ENCODE measurements at regions not wholly inside any gene's neighbourhood (a gene's known extent, or its start where the extent isn't known, plus 50 kb on each side); places are given as distances from the start of the nearest gene placed in this dataset.
"Not testable (repeated sequence)": the region's sequence is repeated elsewhere in the genome, so short reads cannot be mapped to it uniquely, and the experiment has no call there.

- Mint-ChIP-seq H3K27me3 (no peaks in the 10 kb centered on the region), H3K4me3 (no peak overlapping the region), H3K27ac (no peak overlapping the region), H3K4me1 (ENCODE audit: unreplicated experiment) (no peaks in the 10 kb centered on the region), H3K36me3 (no peaks in the 10 kb centered on the region), H3K9me3 (peaks cover 13% of the 10 kb centered on the region)
- no peak for DNase-seq (ENCODE audit: extremely low spot score, unreplicated experiment)
- no peak for TF ChIP-seq CTCF (conservative IDR thresholded peaks at IDR 0.05)
These were observed 333.5 kb upstream of the NUPR2 start for GRCh38 chr7:56449762-56450161.

GRCh38 chr7:56447864-56448693 is 331.9 kb upstream of the NUPR2 start:
- Mint-ChIP-seq H3K4me3 (no peak overlapping the region), H3K36me3 (peaks cover 3% of the 10 kb centered on the region), H3K27ac (no peak overlapping the region), H3K27me3 (no peaks in the 10 kb centered on the region), H3K9me3 (peaks cover 17% of the 10 kb centered on the region), H3K4me1 (ENCODE audit: unreplicated experiment) (no peaks in the 10 kb centered on the region)
- TF ChIP-seq CTCF (conservative IDR thresholded peaks at IDR 0.05): no peak
- no peak for DNase-seq (ENCODE audit: extremely low spot score, unreplicated experiment)

GRCh38 chr7:56420528-56420927 is 304.3 kb upstream of the NUPR2 start:
- not testable (repeated sequence) for DNase-seq (ENCODE audit: extremely low spot score, unreplicated experiment); H3K9me3 Mint-ChIP-seq

GRCh38 chr7:56375173-56375572 is 259.0 kb upstream of the NUPR2 start:
- Mint-ChIP-seq H3K36me3 (no peaks in the 10 kb centered on the region), H3K9me3 (no peaks in the 10 kb centered on the region), H3K27me3 (no peaks in the 10 kb centered on the region), H3K4me1 (ENCODE audit: unreplicated experiment) (no peaks in the 10 kb centered on the region), H3K4me3 (no peak overlapping the region), H3K27ac (no peak overlapping the region)
- no peak for DNase-seq (ENCODE audit: extremely low spot score, unreplicated experiment)
- TF ChIP-seq CTCF (conservative IDR thresholded peaks at IDR 0.05): no peak

More at GRCh38 chr7:56420528-56420927, 304.3 kb upstream of the NUPR2 start:
- H3K4me3 Mint-ChIP-seq; H3K4me1 Mint-ChIP-seq (ENCODE audit: unreplicated experiment); H3K36me3 Mint-ChIP-seq; H3K27ac Mint-ChIP-seq; H3K27me3 Mint-ChIP-seq: not testable (repeated sequence)

GRCh38 chr7:56374666-56375065 is 258.4 kb upstream of the NUPR2 start:
- not testable (repeated sequence) for H3K4me1 Mint-ChIP-seq (ENCODE audit: unreplicated experiment); H3K27me3 Mint-ChIP-seq; H3K4me3 Mint-ChIP-seq; H3K36me3 Mint-ChIP-seq; DNase-seq (ENCODE audit: extremely low spot score, unreplicated experiment); H3K9me3 Mint-ChIP-seq; H3K27ac Mint-ChIP-seq

GRCh38 chr7:56373314-56373713 is 257.1 kb upstream of the NUPR2 start:
- not testable (repeated sequence) for H3K4me3 Mint-ChIP-seq; H3K4me1 Mint-ChIP-seq (ENCODE audit: unreplicated experiment); H3K27me3 Mint-ChIP-seq

GRCh38 chr7:56371792-56372191 is 255.6 kb upstream of the NUPR2 start:
- H3K4me1 Mint-ChIP-seq (ENCODE audit: unreplicated experiment); H3K36me3 Mint-ChIP-seq; H3K4me3 Mint-ChIP-seq; H3K9me3 Mint-ChIP-seq; H3K27me3 Mint-ChIP-seq; H3K27ac Mint-ChIP-seq: not testable (repeated sequence)
- peak; percentile 76 for DNase-seq (ENCODE audit: extremely low spot score, unreplicated experiment)

More at GRCh38 chr7:56373314-56373713, 257.1 kb upstream of the NUPR2 start:
- not testable (repeated sequence) for H3K9me3 Mint-ChIP-seq, H3K27ac Mint-ChIP-seq, H3K36me3 Mint-ChIP-seq
- peak; percentile 100 for DNase-seq (ENCODE audit: extremely low spot score, unreplicated experiment)

GRCh38 chr7:56370208-56370872 is 254.1 kb upstream of the NUPR2 start:
- H3K27ac Mint-ChIP-seq; H3K27me3 Mint-ChIP-seq; H3K4me3 Mint-ChIP-seq; H3K4me1 Mint-ChIP-seq (ENCODE audit: unreplicated experiment); H3K9me3 Mint-ChIP-seq; H3K36me3 Mint-ChIP-seq; DNase-seq (ENCODE audit: extremely low spot score, unreplicated experiment): not testable (repeated sequence)

GRCh38 chr7:56367914-56368313 is 251.7 kb upstream of the NUPR2 start:
- not testable (repeated sequence) for H3K4me1 Mint-ChIP-seq (ENCODE audit: unreplicated experiment); H3K27ac Mint-ChIP-seq

GRCh38 chr7:56367411-56367810 is 251.2 kb upstream of the NUPR2 start:
- not testable (repeated sequence) for H3K9me3 Mint-ChIP-seq; H3K27ac Mint-ChIP-seq; H3K27me3 Mint-ChIP-seq; H3K4me1 Mint-ChIP-seq (ENCODE audit: unreplicated experiment); H3K4me3 Mint-ChIP-seq; H3K36me3 Mint-ChIP-seq
- peak; percentile 86 for DNase-seq (ENCODE audit: extremely low spot score, unreplicated experiment)

More at GRCh38 chr7:56367914-56368313, 251.7 kb upstream of the NUPR2 start:
- H3K27me3 Mint-ChIP-seq; H3K4me3 Mint-ChIP-seq; DNase-seq (ENCODE audit: extremely low spot score, unreplicated experiment); H3K36me3 Mint-ChIP-seq; H3K9me3 Mint-ChIP-seq: not testable (repeated sequence)

- DNase-seq (ENCODE audit: extremely low spot score, unreplicated experiment); H3K27me3 Mint-ChIP-seq; H3K4me1 Mint-ChIP-seq (ENCODE audit: unreplicated experiment); H3K27ac Mint-ChIP-seq; H3K4me3 Mint-ChIP-seq; H3K9me3 Mint-ChIP-seq; H3K36me3 Mint-ChIP-seq: not testable (repeated sequence)
These were observed 250.5 kb upstream of the NUPR2 start for GRCh38 chr7:56366701-56367100.

Data from type B pancreatic cell (in vitro differentiated cells).